Peyer's patch (tissue), 4 donors: ENCODE measurements at regions not wholly inside any gene's neighbourhood (a gene's known extent, or its start where the extent isn't known, plus 50 kb on each side); places are given as distances from the start of the nearest gene placed in this dataset.

Source experiments
- POLR2A ChIP-seq, 2 donors: fragments of 450-650 bp; IDR thresholded peaks; one replicate each; pipeline ENCODE4 v1.5.1; 2017; ENCODE audit warnings: antibody characterized with exemption in 2 of 2, mild to moderate bottlenecking in 2 of 2, moderate library complexity in 2 of 2
- TF ChIP-seq, protein P1 (sequence below), 6 experiments: fragments of 450-650 bp in 4 of 6; fragments of 200-600 bp in 2 of 6; sonication (generic) in 1 of 6; IDR thresholded peaks; one replicate each; pipeline ENCODE4 v1.5.1; 2017 to 2019; ENCODE audit warnings: antibody characterized with exemption in 6 of 6, mild to moderate bottlenecking in 3 of 6, moderate library complexity in 1 of 6

DNA sequence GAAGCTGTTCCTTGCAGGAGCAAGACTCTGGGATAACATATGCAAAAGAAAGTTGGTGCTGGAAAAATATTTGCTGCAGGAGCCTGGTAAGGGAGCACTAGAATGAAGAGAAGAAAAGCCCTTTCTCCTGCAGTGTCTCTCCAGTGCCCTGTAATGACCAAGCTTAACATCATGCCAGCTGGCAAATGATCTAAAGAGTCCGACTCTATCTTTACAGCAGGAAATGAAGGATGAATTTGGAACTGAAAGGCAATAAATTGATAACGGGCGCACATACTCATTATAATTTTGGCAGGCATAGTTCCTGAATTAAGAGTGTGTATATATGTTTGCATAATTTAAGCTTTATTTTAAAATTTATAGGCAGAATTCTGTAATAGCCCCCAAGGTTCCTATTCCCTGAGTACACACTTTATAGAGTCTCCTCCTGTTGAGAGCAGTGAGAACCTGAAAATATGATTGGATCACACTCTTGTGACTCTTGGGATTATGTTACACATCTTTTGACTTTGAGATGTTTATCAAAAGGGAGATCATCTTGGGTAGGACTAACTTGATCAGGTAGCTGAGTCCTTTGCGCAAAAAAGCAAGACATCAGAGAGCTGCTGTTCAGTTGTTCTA, 299.0 kb upstream of the MBL2 start:
- TF ChIP-seq, protein P1, sequence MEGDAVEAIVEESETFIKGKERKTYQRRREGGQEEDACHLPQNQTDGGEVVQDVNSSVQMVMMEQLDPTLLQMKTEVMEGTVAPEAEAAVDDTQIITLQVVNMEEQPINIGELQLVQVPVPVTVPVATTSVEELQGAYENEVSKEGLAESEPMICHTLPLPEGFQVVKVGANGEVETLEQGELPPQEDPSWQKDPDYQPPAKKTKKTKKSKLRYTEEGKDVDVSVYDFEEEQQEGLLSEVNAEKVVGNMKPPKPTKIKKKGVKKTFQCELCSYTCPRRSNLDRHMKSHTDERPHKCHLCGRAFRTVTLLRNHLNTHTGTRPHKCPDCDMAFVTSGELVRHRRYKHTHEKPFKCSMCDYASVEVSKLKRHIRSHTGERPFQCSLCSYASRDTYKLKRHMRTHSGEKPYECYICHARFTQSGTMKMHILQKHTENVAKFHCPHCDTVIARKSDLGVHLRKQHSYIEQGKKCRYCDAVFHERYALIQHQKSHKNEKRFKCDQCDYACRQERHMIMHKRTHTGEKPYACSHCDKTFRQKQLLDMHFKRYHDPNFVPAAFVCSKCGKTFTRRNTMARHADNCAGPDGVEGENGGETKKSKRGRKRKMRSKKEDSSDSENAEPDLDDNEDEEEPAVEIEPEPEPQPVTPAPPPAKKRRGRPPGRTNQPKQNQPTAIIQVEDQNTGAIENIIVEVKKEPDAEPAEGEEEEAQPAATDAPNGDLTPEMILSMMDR (IDR thresholded peaks at IDR 0.05) = no peak
- TF ChIP-seq POLR2A (IDR thresholded peaks at IDR 0.05) = no peak
